GM12878 (cell line): ENCODE measurements at regions not wholly inside any gene's neighbourhood (a gene's known extent, or its start where the extent isn't known, plus 50 kb on each side); places are given as distances from the start of the nearest gene placed in this dataset.

Experiments used
- ATAC-seq: fragments of 200-7000 bp; cut with Tn5 transposase; 3 replicates; pipeline ENCODE4 v1.9.1; 2020; ENCODE audit warnings: mild to moderate bottlenecking, moderate library complexity
- BruUV-seq: library from RNA; stranded (reverse); fragments of 400-500 nt; replicated peaks from 2 replicates; lab custom pipeline; 2021; lab: Mats Ljungman, UMichigan
- CTCF ChIA-PET: fragments of 300-600 bp; sonication (Branson Sonifier 250); formaldehyde crosslinking; extraction: SDS; loops from one replicate; lab custom pipeline; 2021; ENCODE audit warnings: inconsistent platforms; lab: Yijun Ruan, JAX
- POLR2A ChIA-PET: fragments of 350-600 bp; formaldehyde crosslinking; extraction: SDS; loops from one replicate; lab custom pipeline; 2021; ENCODE audit warnings: inconsistent platforms; lab: Charles Lee
- RAD21 ChIA-PET: fragments of 300-600 bp; sonication (Branson Sonifier 250); formaldehyde crosslinking; loops from one replicate; lab custom pipeline; 2023; ENCODE audit warnings: antibody characterized with exemption; ENCODE audit not compliant: unreplicated experiment; lab: Charles Lee
- SMC1A ChIA-PET: fragments of 300-600 bp; sonication (Branson Sonifier 250); formaldehyde crosslinking; loops from one replicate; lab custom pipeline; 2023; ENCODE audit not compliant: unreplicated experiment, uncharacterized antibody; lab: Charles Lee
- DNase-seq: peaks from one replicate; pipeline ENCODE4 v3.0.0-alpha.2; 2011; ENCODE audit warnings: low read depth, low spot score
- FAIRE-seq: peaks from 3 replicates; lab custom pipeline; 2011; peaks lifted over from hg19 to GRCh38; lab: Jason Lieb, UNC
- H2AFZ ChIP-seq: 2 replicates; pipeline ENCODE4 v1.6.0; 2011; ENCODE audit warnings: low read depth, low read length, control low read depth; ENCODE audit not compliant: control insufficient read depth
- H3K27ac ChIP-seq: 2 replicates; pipeline ENCODE4 v1.5.1; 2011; ENCODE audit warnings: control low read depth; ENCODE audit not compliant: control insufficient read depth, insufficient read depth
- H3K27me3 ChIP-seq, 2 experiments: replicated peaks in 1 of 2; 2 replicates each; pipeline versions ENCODE4 v1.6.0 to v1.6.1; 2011; ENCODE audit warnings: low read length in 1 of 2; ENCODE audit not compliant: control insufficient read depth in 2 of 2, insufficient read depth in 2 of 2
- H3K36me3 ChIP-seq, 2 experiments: 2 replicates each; pipeline ENCODE4 v1.5.1; 2011; ENCODE audit warnings: low read length in 1 of 2; ENCODE audit not compliant: control insufficient read depth in 2 of 2, insufficient read depth in 2 of 2
- H3K4me1 ChIP-seq: 2 replicates; pipeline ENCODE4 v1.6.1; 2011; ENCODE audit warnings: mild to moderate bottlenecking, low read length, moderate library complexity, mixed read lengths; ENCODE audit not compliant: control insufficient read depth, insufficient read depth
- H3K4me2 ChIP-seq: 2 replicates; pipeline ENCODE4 v1.6.0; 2011; ENCODE audit warnings: control low read depth; ENCODE audit not compliant: control insufficient read depth, insufficient read depth
- H3K4me3 ChIP-seq: fragments of 200-600 bp; sonication (generic); 2 replicates; pipeline ENCODE4 v1.5.1; 2016
- H3K79me2 ChIP-seq: 2 replicates; pipeline ENCODE4 v1.6.0; 2011; ENCODE audit warnings: low read length; ENCODE audit not compliant: control insufficient read depth, insufficient read depth
- H3K9ac ChIP-seq: 2 replicates; pipeline ENCODE4 v1.8.0; 2011; ENCODE audit warnings: low read length, control low read depth, mixed read lengths; ENCODE audit not compliant: control insufficient read depth, insufficient read depth
- H3K9me3 ChIP-seq: replicated peaks from 3 replicates; pipeline ENCODE4 v1.5.1; 2011; ENCODE audit warnings: mild to moderate bottlenecking, low read length; ENCODE audit not compliant: control insufficient read depth, insufficient read depth
- H4K20me1 ChIP-seq: 2 replicates; pipeline ENCODE4 v1.6.0; 2011; ENCODE audit not compliant: control insufficient read depth, insufficient read depth
- ATF2 ChIP-seq: IDR thresholded peaks from 2 replicates; pipeline ENCODE4 v1.6.1; 2012; ENCODE audit warnings: low read length, inconsistent platforms
- BACH1 ChIP-seq: fragments of 450-650 bp; IDR thresholded peaks from 2 replicates; pipeline ENCODE4 v1.6.1; 2017; ENCODE audit warnings: mild to moderate bottlenecking, borderline replicate concordance
- CREM ChIP-seq: IDR thresholded peaks from 2 replicates; pipeline ENCODE4 v1.6.1; 2014; ENCODE audit warnings: antibody characterized with exemption, low read depth
- ESRRA ChIP-seq: IDR thresholded peaks from 2 replicates; pipeline ENCODE4 v1.6.1; 2012; ENCODE audit warnings: mild to moderate bottlenecking, low read length, improper control_type of control experiment
- GABPA ChIP-seq: IDR thresholded peaks from 2 replicates; pipeline ENCODE4 v1.6.1; 2014; ENCODE audit warnings: antibody characterized with exemption, low read depth, mild to moderate bottlenecking, inconsistent platforms
- HDAC2 ChIP-seq: fragments of 200-600 bp; sonication (generic); IDR thresholded peaks from 2 replicates; pipeline ENCODE4 v1.6.1; 2017
- KDM1A ChIP-seq: fragments of 200-600 bp; sonication (generic); IDR thresholded peaks from 2 replicates; pipeline ENCODE4 v1.6.1; 2016; ENCODE audit warnings: borderline replicate concordance
- MTA2 ChIP-seq: fragments of 450-650 bp; IDR thresholded peaks from 2 replicates; pipeline ENCODE4 v1.6.1; 2016; ENCODE audit warnings: low read depth, mild to moderate bottlenecking, moderate library complexity
- MXI1 ChIP-seq: fragments of 150-350 bp; IDR thresholded peaks from 2 replicates; pipeline ENCODE4 v1.6.1; 2011; ENCODE audit warnings: low read depth, mild to moderate bottlenecking, inconsistent platforms, low read length, improper control_type of control experiment
- MYB ChIP-seq: fragments of 150-350 bp; IDR thresholded peaks from 2 replicates; pipeline ENCODE4 v1.6.1; 2014; ENCODE audit warnings: mild to moderate bottlenecking, low read depth, low read length, borderline replicate concordance
- PBX3 ChIP-seq: IDR thresholded peaks from 2 replicates; pipeline ENCODE4 v1.6.1; 2011; ENCODE audit warnings: mild to moderate bottlenecking, low read depth, low read length, moderate library complexity; ENCODE audit not compliant: insufficient replicate concordance
- SMARCA5 ChIP-seq: fragments of 450-650 bp; IDR thresholded peaks from 2 replicates; pipeline ENCODE4 v1.6.1; 2017; ENCODE audit warnings: mild to moderate bottlenecking
- SREBF1 ChIP-seq: IDR thresholded peaks from 2 replicates; pipeline ENCODE4 v1.6.1; 2012; ENCODE audit warnings: mild to moderate bottlenecking, low read length
- ZBTB11 ChIP-seq: fragments of 450-650 bp; formaldehyde crosslinking; IDR thresholded peaks from 2 replicates; pipeline ENCODE4 v1.5.0; 2022; ENCODE audit warnings: mild to moderate bottlenecking, missing genetic modification characterization
- WGBS: methylation state at CpG from one replicate; pipeline ENCODE4 v1.1.6; 2016; ENCODE audit warnings: low lambda C conversion rate; ENCODE audit not compliant: insufficient replicate concordance, insufficient coverage; ENCODE audit errors: missing lambda C conversion rate; 5-methylcytosine and 5-hydroxymethylcytosine counted together
- in situ Hi-C: fragments of 300-500 bp; cut with MboI; formaldehyde crosslinking; loops from 9 replicates; pipeline ENCODE4 v1.14.3; 2018; ENCODE audit warnings: mixed read lengths
- intact Hi-C: fragments of 100-400 bp; cut with micrococcal nuclease; formaldehyde crosslinking; loops from one replicate; pipeline ENCODE4 v1.14.2; 2022; ENCODE audit not compliant: unreplicated experiment

DNA sequence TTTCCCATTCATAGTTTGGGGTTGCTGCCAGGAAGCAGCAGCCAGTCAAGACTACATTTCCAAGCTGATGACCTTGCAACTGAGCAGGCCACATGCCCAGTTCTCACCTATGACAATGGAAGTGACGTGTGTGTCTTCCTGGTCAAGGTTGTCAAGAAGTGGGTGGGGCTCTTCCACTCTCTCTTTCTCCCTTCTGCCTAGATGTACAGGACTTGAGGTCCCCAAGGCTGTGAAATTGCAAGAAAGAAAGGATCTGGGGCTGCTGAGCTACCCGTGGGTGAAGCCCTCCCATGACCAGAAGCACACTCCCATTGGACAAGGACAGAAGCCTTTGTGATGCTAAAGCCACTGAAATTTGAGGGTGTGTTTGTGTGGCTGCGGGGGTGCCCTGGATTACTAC lies 175.1 kb downstream of the LINC00237 start:
- RAD21 ChIA-PET: no interaction called here
- Histone ChIP-seq H3K4me1 (no peaks in the 10 kb centered on the region), H3K27ac (no peak overlapping the region), H3K4me2 (no peak overlapping the region), H3K9ac (no peak overlapping the region), H4K20me1 (no peaks in the 10 kb centered on the region), H3K79me2 (no peaks in the 10 kb centered on the region), H3K4me3 (no peak overlapping the region), H3K9me3 (no peaks in the 10 kb centered on the region), H3K36me3 (no peaks in the 10 kb centered on the region), H2AFZ (no peak overlapping the region), H3K27me3 (no peaks in the 10 kb centered on the region; a peak in 3 of 4 replicates)
- POLR2A ChIA-PET: no interaction called here
- in situ Hi-C loops: no loop called here
- ATAC-seq (no peak), FAIRE-seq (no peak), DNase-seq (no peak)
- intact Hi-C loops: no loop called here
- 15% methylated on average over 3 of the region's 3 CpGs for WGBS
- CTCF ChIA-PET: no interaction called here
- SMC1A ChIA-PET: no interaction called here
- no TSS peak for BruUV-seq
- no peak for TF ChIP-seq MXI1
- no peak for TF ChIP-seq ZBTB11 (CRISPR knock-in tag)

- in situ Hi-C loops: no loop called here
- H3K36me3 ChIP-seq: no peaks in the 10 kb centered on the region
- no peak for DNase-seq
These were observed 175.7 kb downstream of the LINC00237 start for GRCh38 chr20:20930500-20930899.

More at GRCh38 chr20:20930500-20930899, 175.7 kb downstream of the LINC00237 start:
- intact Hi-C loops: no loop called here
- ATAC-seq (no peak), FAIRE-seq (no peak)
- ChIA-PET POLR2A (no interaction called here), SMC1A (no interaction called here), CTCF (no interaction called here), RAD21 (no interaction called here)
- Histone ChIP-seq H3K79me2 (no peaks in the 10 kb centered on the region), H4K20me1 (no peaks in the 10 kb centered on the region), H3K4me2 (no peak overlapping the region), H3K9ac (no peak overlapping the region), H3K9me3 (no peaks in the 10 kb centered on the region), H3K27me3 (no peaks in the 10 kb centered on the region; a peak in 3 of 4 replicates), H3K4me1 (no peaks in the 10 kb centered on the region), H3K4me3 (no peak overlapping the region), H2AFZ (no peak overlapping the region), H3K27ac (no peak overlapping the region)
- 0% methylated on average over 1 of the region's 1 CpG for WGBS
- TF ChIP-seq ESRRA (no peak), ATF2 (no peak), HDAC2 (no peak), KDM1A (no peak), BACH1 (no peak), GABPA (no peak), MTA2 (no peak), CREM (no peak), SREBF1 (no peak), SMARCA5 (no peak), PBX3 (no peak), MYB (no peak)
- no TSS peak for BruUV-seq
